ENCODE measurements at regions not wholly inside any gene's neighbourhood (a gene's known extent, or its start where the extent isn't known, plus 50 kb on each side); places are given as distances from the start of the nearest gene placed in this dataset.

DNA sequence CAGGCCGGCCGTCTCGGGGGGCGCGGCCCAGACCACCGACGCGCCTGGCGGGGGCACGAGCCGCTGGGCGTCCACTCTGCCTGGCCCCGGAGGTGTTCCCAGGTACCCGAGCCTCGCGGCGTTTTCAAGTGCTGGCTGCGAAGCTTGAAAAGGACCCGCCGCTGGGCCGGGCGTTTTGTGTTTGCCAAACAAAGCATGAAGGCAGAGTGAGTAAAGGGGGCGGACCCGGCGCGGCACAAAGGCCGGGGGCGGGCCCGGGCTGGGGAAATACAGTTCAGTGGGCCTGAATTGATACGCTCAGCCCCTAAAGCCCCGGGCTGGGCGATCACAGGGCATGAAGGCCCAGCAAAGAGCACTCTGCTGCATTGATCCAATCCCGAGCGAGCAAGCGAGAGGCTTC is 65.4 kb downstream of the SOX3 start:
- TF ChIP-seq BRF2 (IDR thresholded peaks at IDR 0.05; ENCODE audit: borderline replicate concordance, insufficient read depth, insufficient read length) (no peak), CEBPB (tag; IDR thresholded peaks at IDR 0.05) (no peak), CC2D1A (IDR thresholded peaks at IDR 0.05) (no peak), HNRNPH1 (optimal IDR thresholded peaks at IDR 0.05; ENCODE audit: low read depth, low read length) (no peak), ELF1 (tag; IDR thresholded peaks at IDR 0.05) (no peak), TAF9B (IDR thresholded peaks at IDR 0.05; ENCODE audit: partially characterized antibody) (no peak), POLR3A (IDR thresholded peaks at IDR 0.05; ENCODE audit: borderline replicate concordance, extremely low read depth, insufficient read depth, insufficient read length) (no peak), SMAD1 (IDR thresholded peaks at IDR 0.05; ENCODE audit: low read depth, low read length, partially characterized antibody) (no peak), ARID1B (IDR thresholded peaks at IDR 0.05) (no peak), ZEB2 (IDR thresholded peaks at IDR 0.05) (no peak), PATZ1 (CRISPR knock-in tag; IDR thresholded peaks at IDR 0.05; ENCODE audit: borderline replicate concordance) (no peak), ZNF668 (CRISPR knock-in tag; IDR thresholded peaks at IDR 0.05) (no peak), ZSCAN29 (IDR thresholded peaks at IDR 0.05) (no peak), PHTF2 (CRISPR knock-in tag; IDR thresholded peaks at IDR 0.05) (no peak)
- TF ChIP-seq, protein P1, sequence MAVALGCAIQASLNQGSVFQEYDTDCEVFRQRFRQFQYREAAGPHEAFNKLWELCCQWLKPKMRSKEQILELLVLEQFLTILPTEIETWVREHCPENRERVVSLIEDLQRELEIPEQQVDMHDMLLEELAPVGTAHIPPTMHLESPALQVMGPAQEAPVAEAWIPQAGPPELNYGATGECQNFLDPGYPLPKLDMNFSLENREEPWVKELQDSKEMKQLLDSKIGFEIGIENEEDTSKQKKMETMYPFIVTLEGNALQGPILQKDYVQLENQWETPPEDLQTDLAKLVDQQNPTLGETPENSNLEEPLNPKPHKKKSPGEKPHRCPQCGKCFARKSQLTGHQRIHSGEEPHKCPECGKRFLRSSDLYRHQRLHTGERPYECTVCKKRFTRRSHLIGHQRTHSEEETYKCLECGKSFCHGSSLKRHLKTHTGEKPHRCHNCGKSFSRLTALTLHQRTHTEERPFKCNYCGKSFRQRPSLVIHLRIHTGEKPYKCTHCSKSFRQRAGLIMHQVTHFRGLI (CRISPR knock-in tag; IDR thresholded peaks at IDR 0.05) = no peak
- TF ChIP-seq, protein P2, sequence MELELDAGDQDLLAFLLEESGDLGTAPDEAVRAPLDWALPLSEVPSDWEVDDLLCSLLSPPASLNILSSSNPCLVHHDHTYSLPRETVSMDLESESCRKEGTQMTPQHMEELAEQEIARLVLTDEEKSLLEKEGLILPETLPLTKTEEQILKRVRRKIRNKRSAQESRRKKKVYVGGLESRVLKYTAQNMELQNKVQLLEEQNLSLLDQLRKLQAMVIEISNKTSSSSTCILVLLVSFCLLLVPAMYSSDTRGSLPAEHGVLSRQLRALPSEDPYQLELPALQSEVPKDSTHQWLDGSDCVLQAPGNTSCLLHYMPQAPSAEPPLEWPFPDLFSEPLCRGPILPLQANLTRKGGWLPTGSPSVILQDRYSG (tag; conservative IDR thresholded peaks at IDR 0.05; ENCODE audit: low read depth) = no peak
- TF ChIP-seq, protein P3, sequence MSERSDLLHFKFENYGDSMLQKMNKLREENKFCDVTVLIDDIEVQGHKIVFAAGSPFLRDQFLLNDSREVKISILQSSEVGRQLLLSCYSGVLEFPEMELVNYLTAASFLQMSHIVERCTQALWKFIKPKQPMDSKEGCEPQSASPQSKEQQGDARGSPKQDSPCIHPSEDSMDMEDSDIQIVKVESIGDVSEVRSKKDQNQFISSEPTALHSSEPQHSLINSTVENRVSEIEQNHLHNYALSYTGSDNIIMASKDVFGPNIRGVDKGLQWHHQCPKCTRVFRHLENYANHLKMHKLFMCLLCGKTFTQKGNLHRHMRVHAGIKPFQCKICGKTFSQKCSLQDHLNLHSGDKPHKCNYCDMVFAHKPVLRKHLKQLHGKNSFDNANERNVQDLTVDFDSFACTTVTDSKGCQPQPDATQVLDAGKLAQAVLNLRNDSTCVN (CRISPR knock-in tag; IDR thresholded peaks at IDR 0.05) = no peak
- intact Hi-C loops (cut with micrococcal nuclease) = no loop called here
- Histone ChIP-seq H3K9me3 (replicated peaks; ENCODE audit: control insufficient read depth, insufficient read depth, low read depth, low read length) (no peaks in the 10 kb centered on the region), H3K4me1 (replicated peaks in 1 of 2; ENCODE audit: control insufficient read depth in 2 of 2, insufficient read depth in 2 of 2, low read length in 2 of 2) (no peaks in the 10 kb centered on the region), H3K4me3 (no peak overlapping the region), H3K4me2 (ENCODE audit: insufficient read depth, low read length) (no peak overlapping the region), H3K9ac (ENCODE audit: insufficient read depth in 1 of 2, low read depth in 2 of 2, low read length in 2 of 2) (no peak overlapping the region), H3K36me3 (ENCODE audit: control insufficient read depth, insufficient read depth, low read length) (no peaks in the 10 kb centered on the region), H3K79me2 (ENCODE audit: control insufficient read depth, insufficient read depth, low read length) (no peaks in the 10 kb centered on the region), H3K27ac (ENCODE audit: extremely low read depth, low read depth, low read length) (no peak overlapping the region), H4K20me1 (replicated peaks; ENCODE audit: control insufficient read depth, insufficient read depth, low read length) (no peaks in the 10 kb centered on the region), H2AFZ (ENCODE audit: low read depth, low read length) (no peak overlapping the region), H3K27me3 (ENCODE audit: control insufficient read depth in 2 of 2, insufficient read depth in 2 of 2, low read length in 2 of 2) (no peaks in the 10 kb centered on the region), H3K9me1 (ENCODE audit: control insufficient read depth, insufficient read depth, low read length) (no peaks in the 10 kb centered on the region)
- ChIA-PET POLR2A (no interaction called here), CTCF (ENCODE audit: low intra/inter-chr PET ratio) (no interaction called here)
- FAIRE-seq (no peak), DNase-seq (ENCODE audit: extremely low read depth in 1 of 4, low spot score in 3 of 4) (no peak), ATAC-seq (no peak)
- WGBS (ENCODE audit: insufficient coverage, low coverage, missing lambda C conversion rate) = no CpG with 5 or more reads among the region's 35 CpGs
- no TSS peak for BruUV-seq (replicated peaks)
- in situ Hi-C loops (cut with MboI) = no loop called here
